GM12801 (cell line): ENCODE measurements at regions not wholly inside any gene's neighbourhood (a gene's known extent, or its start where the extent isn't known, plus 50 kb on each side); places are given as distances from the start of the nearest gene placed in this dataset.

Source experiments
- TF ChIP-seq, protein P1 (sequence below): IDR thresholded peaks from one replicate; pipeline ENCODE4 v1.5.1; 2011; ENCODE audit warnings: control low read depth; ENCODE audit not compliant: insufficient read length; ENCODE audit errors: extremely low read depth

DNA sequence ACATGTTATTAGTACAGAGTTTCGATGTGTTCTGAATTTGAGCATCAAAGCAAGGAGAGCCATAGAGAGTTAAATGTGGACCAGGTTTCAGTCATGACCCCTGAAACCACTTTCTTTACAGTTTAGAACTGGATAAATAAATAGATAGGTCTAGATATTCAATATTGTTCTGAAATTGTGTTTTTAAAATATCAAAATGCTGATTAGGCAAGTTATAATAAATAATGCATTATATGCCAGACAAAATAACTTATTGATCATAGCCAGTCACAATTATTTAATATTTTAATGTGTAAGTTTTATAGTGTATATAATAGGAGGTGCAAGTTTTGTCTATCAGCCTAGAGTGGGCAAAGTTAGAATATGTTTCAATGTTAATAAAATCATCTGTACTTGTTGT lies 569.5 kb downstream of the METTL15 start:
- TF ChIP-seq, protein P1, sequence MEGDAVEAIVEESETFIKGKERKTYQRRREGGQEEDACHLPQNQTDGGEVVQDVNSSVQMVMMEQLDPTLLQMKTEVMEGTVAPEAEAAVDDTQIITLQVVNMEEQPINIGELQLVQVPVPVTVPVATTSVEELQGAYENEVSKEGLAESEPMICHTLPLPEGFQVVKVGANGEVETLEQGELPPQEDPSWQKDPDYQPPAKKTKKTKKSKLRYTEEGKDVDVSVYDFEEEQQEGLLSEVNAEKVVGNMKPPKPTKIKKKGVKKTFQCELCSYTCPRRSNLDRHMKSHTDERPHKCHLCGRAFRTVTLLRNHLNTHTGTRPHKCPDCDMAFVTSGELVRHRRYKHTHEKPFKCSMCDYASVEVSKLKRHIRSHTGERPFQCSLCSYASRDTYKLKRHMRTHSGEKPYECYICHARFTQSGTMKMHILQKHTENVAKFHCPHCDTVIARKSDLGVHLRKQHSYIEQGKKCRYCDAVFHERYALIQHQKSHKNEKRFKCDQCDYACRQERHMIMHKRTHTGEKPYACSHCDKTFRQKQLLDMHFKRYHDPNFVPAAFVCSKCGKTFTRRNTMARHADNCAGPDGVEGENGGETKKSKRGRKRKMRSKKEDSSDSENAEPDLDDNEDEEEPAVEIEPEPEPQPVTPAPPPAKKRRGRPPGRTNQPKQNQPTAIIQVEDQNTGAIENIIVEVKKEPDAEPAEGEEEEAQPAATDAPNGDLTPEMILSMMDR: no peak

DNA sequence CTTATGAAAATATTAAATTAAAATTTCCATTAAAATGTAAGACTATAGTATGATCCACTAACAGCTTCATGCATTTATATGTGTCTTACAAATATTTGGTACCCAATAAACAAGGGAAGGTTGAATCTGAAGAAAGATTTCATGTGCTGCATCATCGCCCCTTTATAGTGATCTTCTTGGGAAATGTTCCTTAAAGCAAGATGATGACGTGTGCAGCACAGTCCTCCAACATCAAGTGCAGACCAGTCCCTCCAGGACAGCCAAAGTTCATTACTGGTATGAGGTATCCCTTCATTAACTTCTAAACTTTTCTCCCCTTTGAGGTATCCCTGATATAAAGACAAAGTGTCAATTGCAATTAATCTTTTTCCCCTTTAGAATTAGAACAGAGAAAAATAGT lies 567.0 kb downstream of the METTL15 start:
- TF ChIP-seq, protein P1: no peak

DNA sequence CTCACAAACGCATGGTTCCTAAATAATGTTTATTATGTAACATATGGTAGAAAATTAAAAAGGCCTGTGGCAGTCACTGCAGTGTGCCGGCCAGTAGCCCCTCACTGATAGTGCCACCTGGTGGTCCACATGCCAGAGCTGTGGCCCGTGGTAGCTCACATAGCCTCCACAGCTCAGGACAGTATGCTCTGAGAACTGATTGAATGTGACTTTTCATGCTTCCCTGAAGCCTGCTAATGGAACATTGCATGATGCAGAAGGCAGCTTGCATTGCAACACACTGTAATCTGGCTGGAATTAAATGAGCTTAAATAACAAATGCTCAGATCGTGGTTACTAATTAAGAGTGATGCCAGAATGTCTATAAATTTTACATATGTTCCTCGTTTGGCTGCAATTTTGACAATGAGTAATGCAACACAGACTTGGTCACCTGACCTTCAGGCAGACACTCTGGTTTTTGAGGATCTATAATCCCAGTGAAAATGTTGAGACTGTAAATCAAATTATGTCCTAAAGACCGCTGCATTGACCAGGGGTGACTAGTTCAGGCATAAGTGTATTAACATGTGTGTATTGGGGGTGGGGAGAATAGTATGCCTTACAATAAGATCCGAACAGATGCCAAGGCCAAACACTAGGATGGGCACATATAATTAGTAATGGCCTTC lies 566.4 kb downstream of the METTL15 start:
- TF ChIP-seq, protein P1: no peak

DNA sequence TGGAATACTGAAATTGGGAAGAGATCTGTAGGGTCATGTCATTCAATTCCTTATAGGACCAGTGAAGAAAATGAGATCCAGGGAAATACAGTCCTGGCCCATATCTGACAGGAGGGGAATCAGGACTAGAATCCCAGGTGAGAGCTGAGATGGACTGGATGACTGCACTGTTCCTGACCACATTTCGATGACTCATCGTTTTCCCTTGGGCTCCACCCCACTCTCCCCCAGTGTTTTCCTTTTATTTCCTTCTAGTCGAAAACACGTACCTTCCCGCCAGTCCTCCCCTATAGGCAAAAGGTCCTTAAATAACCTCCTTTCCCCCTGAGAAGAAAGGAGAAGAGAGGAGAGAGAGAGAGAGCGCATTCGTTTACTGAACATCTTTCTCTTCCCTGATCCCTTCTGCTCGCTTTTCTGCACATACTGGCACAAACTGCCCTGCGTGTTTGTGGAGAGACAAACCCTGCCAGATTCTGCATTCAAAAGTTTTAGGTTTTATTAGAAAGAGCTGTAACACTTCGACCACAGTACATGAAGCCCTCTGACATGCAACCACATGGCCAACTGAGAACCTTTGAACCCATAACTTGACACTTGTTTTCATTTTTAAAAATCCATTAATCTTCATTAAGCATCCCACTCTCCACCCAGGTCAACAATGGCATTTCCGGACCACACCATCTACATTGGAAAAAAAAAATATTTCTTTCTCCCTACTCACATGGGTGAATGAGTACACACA lies 565.7 kb downstream of the METTL15 start:
- TF ChIP-seq, protein P1: no peak

DNA sequence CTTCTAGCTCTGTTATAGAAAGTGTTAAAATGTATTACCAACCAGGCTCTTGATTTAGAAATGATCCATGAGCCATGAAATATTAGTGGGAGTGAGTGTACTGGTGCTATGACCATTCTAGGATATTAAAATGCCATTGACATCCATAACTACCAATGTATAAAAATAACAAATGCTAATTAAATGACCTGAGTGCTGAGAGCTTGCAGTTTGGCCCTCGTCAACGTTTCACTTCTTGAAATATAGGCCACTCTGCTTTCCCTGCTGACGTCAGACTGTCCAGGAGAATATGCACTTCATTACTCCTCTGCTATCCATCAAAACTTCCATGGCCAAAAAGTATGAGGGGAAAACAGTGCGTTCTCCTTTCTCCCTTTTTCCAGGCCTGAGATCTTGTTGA lies 563.1 kb downstream of the METTL15 start:
- TF ChIP-seq, protein P1: no peak

DNA sequence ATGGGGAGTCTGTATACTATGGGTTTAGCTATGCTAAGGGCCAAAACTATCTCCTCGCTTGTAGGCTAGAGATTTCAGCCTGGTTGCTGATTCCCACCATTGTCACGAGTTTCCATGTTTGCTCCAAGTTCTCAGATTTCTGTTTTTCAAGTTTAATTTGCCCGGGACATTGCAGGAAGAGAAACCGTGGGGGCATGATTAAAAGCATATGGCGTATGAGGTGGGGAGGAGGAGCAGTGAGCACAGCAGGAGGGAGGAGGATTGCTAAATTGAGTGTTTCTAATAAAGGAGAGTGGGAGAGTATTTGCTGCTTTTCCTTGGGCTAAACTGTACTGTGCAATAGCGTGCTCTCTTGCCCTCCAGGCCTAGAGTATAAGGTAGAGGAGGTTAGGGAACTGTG lies 558.4 kb downstream of the METTL15 start:
- TF ChIP-seq, protein P1: no peak

DNA sequence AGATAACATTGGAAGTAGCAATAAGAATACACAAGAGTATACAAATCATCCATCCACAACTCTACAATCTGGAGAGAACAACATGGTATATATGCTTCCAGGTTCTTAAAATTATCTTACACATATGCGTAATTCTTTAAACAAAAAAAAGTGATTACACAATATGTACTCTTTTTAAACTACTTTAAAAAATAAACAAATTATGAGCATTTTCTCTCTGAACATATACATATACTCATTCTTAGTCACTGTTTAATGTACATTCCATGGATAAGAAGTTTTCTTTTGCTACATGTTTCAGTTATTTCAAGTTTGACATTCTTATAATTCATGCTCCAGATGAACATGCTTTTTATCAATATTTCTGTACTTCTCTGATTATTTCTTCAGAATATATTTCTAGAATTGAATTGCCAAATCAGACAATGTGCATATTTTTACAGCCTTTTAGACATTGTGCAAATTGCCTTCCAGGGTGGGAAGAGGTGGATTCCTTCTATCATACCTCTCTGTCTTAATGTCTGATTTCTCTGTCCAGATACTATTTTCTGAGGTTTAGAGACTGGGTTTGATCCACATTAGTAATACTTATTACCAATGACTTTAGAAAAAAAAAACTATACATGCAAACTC lies 551.6 kb downstream of the METTL15 start:
- TF ChIP-seq, protein P1: no peak
